Hematopoietic multipotent progenitor cell treated with erythropoietin and hydrocortisone succinate and interleukin-3 and kit ligand, for 17 days (in vitro differentiated cells): ENCODE measurements at regions not wholly inside any gene's neighbourhood (a gene's known extent, or its start where the extent isn't known, plus 50 kb on each side); places are given as distances from the start of the nearest gene placed in this dataset.

Source experiments
- DNase-seq: peaks from one replicate; pipeline ENCODE4 v3.0.0-alpha.2; 2015; ENCODE audit warnings: low spot score

GRCh38 chr2:211067029-211067428 lies 510.6 kb downstream of the CPS1 start:
- DNase-seq = no peak

DNA sequence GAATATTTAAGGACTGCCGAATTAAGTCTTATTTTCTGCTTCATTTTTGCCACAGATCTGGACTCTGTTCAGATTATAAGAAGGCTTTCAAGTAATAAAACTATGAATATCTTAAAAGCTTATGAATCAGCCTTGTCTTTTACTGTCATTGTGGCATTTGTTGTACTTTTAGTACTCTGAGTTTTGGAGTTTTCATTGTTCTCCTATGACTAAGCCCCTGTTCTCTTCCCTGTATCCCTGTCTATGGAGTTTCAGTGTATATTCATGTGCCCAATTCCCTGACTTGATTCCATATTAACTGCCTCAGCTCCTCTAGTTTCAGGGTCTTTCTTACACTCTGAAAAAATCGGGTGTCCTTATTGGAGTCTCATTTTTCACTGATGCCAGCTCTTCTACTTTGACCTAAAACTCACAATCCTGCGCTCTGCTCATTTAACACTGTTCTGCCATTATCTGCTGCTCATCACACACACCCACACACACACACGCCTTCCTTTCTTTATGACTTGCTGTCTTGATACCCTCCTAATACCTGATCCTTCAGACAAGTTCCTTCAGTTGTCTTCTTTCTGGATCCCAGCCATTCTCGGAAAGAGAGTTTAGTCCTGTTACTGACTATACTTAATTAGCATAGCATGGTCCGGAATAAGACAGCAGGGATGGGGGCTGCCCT lies 511.8 kb downstream of the CPS1 start:
- DNase-seq = no peak

DNA sequence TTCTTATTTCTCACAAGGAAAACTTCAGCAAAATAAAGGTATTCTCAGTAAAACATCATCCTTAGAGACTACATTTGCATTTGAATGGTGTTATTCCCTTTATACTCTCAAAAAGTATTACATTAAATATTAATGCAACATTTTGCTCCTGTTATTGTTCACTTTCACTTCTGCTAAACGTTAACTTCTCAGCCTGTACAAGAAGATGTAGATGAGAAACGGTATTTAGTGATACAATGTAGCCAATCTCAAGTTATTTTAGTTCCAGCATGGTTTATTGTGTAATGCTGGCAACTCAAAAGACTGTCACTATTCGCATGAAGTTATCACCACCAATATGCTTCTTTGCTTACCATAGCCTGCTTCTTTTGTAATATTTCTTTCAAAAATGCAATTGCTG lies 514.1 kb downstream of the CPS1 start:
- DNase-seq = no peak

- DNase-seq = no peak
These were observed 520.9 kb downstream of the CPS1 start for GRCh38 chr2:211077216-211077767.

- DNase-seq = no peak
These were observed 528.0 kb downstream of the CPS1 start for GRCh38 chr2:211084352-211084751.

GRCh38 chr2:211085056-211085680 lies 528.8 kb downstream of the CPS1 start:
- no peak for DNase-seq

DNA sequence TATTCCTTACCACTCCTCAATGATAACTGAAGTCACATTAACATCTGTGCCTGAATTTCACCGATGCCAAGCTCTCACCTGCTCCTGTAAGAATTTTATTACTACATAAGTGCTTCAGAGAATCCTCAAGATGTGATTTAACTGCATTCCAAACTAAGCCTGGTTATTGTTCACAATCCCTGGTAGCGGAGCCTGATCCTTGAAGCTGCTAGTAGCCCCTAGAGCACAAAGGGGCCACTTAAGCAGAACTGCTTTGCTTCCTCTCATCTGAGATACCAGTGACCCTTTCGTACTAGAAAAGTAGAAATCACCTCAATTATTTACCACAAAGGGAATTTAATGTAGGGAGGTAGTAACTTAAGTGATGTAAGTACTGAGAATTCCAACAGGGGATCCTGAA lies 529.6 kb downstream of the CPS1 start:
- DNase-seq = no peak

GRCh38 chr2:211089127-211089526 lies 532.7 kb downstream of the CPS1 start:
- no peak for DNase-seq

DNA sequence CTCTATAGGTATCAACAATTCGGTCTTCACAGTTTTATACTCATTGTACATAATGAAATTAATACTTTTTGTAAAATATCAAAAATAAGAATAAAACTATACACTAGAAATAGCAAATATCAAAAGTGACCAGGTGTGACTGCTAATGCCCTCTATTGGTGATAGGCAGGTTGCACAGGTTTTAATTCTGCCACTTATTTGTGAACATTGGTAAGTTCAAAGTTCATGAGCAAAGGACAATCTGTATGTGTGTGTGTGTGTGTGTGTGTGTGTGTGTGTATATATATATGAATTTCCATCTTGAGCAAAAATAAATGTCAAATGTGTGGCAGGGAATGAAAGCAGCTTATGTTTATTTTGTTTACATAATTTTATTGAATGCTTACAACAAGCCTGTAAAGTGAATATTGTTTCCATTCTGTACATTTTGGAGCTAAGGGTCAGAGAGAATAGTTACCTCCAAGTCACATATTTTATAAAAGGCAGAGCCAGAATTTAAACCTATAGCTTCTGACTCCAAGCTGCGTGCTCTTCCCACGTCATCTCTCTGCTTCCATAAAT lies 537.4 kb downstream of the CPS1 start:
- no peak for DNase-seq

DNA sequence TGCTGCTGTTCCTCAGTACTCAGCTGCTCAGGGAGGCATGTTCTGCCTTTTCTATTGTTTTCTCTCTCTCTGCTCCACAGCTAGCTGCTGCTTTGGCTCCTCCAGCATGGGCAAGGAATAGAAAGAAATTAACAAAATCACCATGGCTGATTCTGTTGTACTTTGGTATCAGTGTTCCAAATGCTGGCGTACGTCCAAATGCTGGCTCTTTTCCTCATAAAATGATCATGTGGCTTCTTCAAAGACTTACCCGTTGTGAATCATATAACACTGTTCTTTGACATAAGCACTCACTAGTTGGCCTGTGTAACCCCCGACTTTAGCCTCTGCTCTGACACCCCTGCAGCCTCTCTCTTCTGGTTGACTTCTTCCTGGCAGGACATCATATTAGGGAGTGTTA lies 547.6 kb downstream of the CPS1 start:
- no peak for DNase-seq

GRCh38 chr2:211113334-211114175 lies 557.2 kb downstream of the CPS1 start:
- no peak for DNase-seq

GRCh38 chr2:211114826-211115455 lies 558.5 kb downstream of the CPS1 start:
- no peak for DNase-seq

GRCh38 chr2:211117026-211117425 lies 560.6 kb downstream of the CPS1 start:
- DNase-seq = no peak

DNA sequence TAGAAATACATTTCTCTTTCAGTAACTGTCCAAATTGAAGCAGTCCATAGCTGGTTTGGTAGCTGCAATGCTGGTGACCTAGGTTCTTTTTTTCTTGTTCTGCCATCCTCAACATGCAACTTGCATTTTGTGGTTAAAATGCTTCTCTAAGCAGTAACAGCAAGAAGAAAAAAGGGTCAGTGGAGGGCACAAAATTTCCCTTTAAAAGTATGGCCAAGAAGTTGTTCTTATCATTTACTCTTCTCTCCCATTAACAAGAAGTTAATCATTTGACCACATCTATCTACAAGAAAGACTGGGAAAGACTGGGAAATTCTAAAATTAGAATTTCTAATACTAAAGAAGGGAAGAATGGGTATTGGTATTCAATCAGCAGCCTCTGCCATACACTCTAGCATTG lies 569.9 kb downstream of the CPS1 start:
- no peak for DNase-seq

DNA sequence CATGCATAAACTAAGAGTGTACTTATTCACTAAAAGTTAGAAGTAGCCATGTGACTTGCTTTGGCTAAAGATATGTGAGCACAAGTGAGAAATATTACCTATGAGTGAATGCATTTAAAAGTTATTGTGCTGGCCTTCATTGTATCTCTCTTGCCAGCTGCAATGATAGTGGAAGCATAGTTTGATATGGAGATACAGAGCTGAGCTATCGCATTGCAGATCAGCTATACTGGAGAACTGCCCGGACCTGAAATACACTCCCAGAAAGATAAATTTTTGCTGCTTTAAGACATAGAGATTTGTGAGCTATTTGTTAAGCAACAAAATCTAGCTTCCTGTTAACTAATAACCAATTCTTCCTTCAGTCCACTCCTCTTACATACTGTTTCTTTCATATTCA lies 571.1 kb downstream of the CPS1 start:
- DNase-seq = no peak

DNA sequence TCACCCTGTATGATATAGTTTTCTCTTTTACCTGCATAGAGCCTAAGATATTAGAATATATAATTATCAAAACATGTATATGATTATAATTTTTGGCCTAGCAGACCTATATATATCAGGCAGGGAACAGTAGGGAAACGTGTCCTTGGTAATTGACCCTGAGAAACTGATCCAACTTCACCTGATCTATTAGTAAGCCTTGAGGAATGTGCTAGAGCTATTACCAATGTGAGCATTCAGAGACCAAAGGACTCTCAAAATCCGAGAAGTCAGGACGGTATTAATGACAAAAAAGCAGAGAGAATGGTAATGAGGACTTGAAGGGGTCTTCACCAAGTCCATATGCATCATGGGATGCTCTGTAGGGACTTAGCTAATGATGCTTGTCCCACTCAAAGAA lies 571.9 kb downstream of the CPS1 start:
- no peak for DNase-seq

- no peak for DNase-seq
These were observed 573.4 kb downstream of the CPS1 start for GRCh38 chr2:211129798-211130197.

- no peak for DNase-seq
These were observed 575.6 kb downstream of the CPS1 start for GRCh38 chr2:211132046-211132445.

GRCh38 chr2:211132573-211132972 lies 576.2 kb downstream of the CPS1 start:
- DNase-seq = no peak

DNA sequence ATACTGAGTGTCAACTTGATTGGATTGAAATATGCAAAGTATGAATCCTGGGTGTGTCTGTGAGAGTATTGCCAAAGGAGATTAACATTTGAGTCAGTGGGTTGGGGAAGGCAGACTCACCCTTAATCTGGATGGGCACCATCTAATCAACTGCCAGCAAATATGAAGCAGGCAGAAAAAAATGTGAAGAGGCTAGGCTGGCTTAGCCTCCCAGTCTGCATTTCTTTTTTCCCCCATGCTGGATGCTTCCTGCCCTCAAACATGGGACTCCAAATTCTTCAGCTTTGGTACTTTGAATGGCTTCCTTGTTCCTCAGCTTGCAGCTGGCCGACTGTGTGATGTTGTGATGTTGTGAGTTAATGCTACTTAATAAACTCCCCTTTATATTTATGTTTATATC lies 577.4 kb downstream of the CPS1 start:
- DNase-seq = no peak

DNA sequence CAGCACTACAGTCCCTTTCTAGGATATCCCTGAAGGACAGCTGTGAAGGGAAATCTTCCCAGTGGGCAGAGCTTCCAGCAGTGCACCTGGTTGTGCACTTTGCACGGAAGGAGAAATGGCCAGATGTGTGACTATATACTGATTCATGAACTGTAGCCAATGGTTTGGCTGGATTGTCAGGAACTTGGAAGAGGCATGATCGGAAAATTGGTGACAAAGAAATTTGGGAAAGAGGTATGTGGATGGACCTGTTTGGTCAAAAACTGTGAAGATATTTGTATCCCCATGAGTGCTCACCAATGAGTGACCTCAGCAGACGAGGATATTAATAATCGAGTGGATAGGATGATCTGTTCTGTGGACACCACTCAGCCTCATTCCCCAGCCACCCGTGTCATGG lies 582.2 kb downstream of the CPS1 start:
- no peak for DNase-seq

GRCh38 chr2:211141646-211142045 lies 585.2 kb downstream of the CPS1 start:
- no peak for DNase-seq
